Karpas-422 (cell line): ENCODE measurements at regions not wholly inside any gene's neighbourhood (a gene's known extent, or its start where the extent isn't known, plus 50 kb on each side); places are given as distances from the start of the nearest gene placed in this dataset.

Experiments
- DNase-seq: peaks from one replicate; pipeline ENCODE4 v3.0.0-alpha.2; 2015
- H2AFZ ChIP-seq: fragments of 200-600 bp; sonication (generic); 2 replicates; pipeline ENCODE4 v1.6.1; 2014; ENCODE audit warnings: antibody characterized with exemption, low read length, mixed read lengths
- H3K27ac ChIP-seq: fragments of 200-600 bp; sonication (generic); 2 replicates; pipeline ENCODE4 v1.5.1; 2014; ENCODE audit warnings: mild to moderate bottlenecking, low read length, moderate library complexity
- H3K27me3 ChIP-seq: fragments of 200-600 bp; sonication (generic); 2 replicates; pipeline ENCODE4 v1.6.1; 2014; ENCODE audit warnings: low read length, mixed read lengths
- H3K36me3 ChIP-seq: fragments of 200-600 bp; sonication (generic); 2 replicates; pipeline ENCODE4 v1.6.1; 2014; ENCODE audit warnings: low read length, mixed read lengths; ENCODE audit not compliant: insufficient read depth
- H3K4me1 ChIP-seq: fragments of 200-600 bp; sonication (generic); 2 replicates; pipeline ENCODE4 v1.6.1; 2014; ENCODE audit warnings: mild to moderate bottlenecking, low read length, mixed read lengths
- H3K4me2 ChIP-seq: fragments of 200-600 bp; sonication (generic); 2 replicates; pipeline ENCODE4 v1.6.1; 2014; ENCODE audit warnings: low read length, low read depth, mild to moderate bottlenecking; ENCODE audit not compliant: poor library complexity, severe bottlenecking
- H3K4me3 ChIP-seq: fragments of 200-600 bp; sonication (generic); 2 replicates; pipeline ENCODE4 v1.5.1; 2014; ENCODE audit warnings: mild to moderate bottlenecking, antibody characterized with exemption, low read length, mixed read lengths
- H3K79me2 ChIP-seq: fragments of 200-600 bp; sonication (generic); 2 replicates; pipeline ENCODE4 v1.6.1; 2014; ENCODE audit warnings: mild to moderate bottlenecking, low read length, mixed read lengths
- H3K9ac ChIP-seq: fragments of 200-600 bp; sonication (generic); 2 replicates; pipeline ENCODE4 v1.6.0; 2014; ENCODE audit warnings: low read length
- H3K9me2 ChIP-seq: fragments of 200-600 bp; sonication (generic), shearing (Covaris generic); replicated peaks from 2 replicates; pipeline ENCODE4 v1.6.0; 2014; ENCODE audit warnings: mild to moderate bottlenecking, low read length, moderate library complexity; ENCODE audit not compliant: insufficient read depth
- H3K9me3 ChIP-seq: fragments of 300-700, 200-600 bp; sonication (generic); 2 replicates; pipeline ENCODE4 v1.6.1; 2014; ENCODE audit warnings: low read length, mixed read lengths
- H4K20me1 ChIP-seq: fragments of 200-600 bp; sonication (generic); 2 replicates; pipeline ENCODE4 v1.6.1; 2014; ENCODE audit warnings: mild to moderate bottlenecking, antibody characterized with exemption, low read length, low read depth; ENCODE audit not compliant: insufficient read depth

- H3K4me3 ChIP-seq: no peak overlapping the region
- H3K36me3 ChIP-seq: no peaks in the 10 kb centered on the region
- DNase-seq: no peak
- no peaks in the 10 kb centered on the region for H3K9me2 ChIP-seq
- H3K27me3 ChIP-seq: no peaks in the 10 kb centered on the region
- H2AFZ ChIP-seq: no peak overlapping the region
- no peaks in the 10 kb centered on the region for H3K9me3 ChIP-seq
- no peak overlapping the region for H3K9ac ChIP-seq
- H3K27ac ChIP-seq: no peak overlapping the region
- no peaks in the 10 kb centered on the region for H4K20me1 ChIP-seq
- no peak overlapping the region for H3K4me2 ChIP-seq
- no peaks in the 10 kb centered on the region for H3K4me1 ChIP-seq
- H3K79me2 ChIP-seq: no peaks in the 10 kb centered on the region
Observed at GRCh38 chr9:108069991-108070390, 580.4 kb upstream of the KLF4 start.

DNA sequence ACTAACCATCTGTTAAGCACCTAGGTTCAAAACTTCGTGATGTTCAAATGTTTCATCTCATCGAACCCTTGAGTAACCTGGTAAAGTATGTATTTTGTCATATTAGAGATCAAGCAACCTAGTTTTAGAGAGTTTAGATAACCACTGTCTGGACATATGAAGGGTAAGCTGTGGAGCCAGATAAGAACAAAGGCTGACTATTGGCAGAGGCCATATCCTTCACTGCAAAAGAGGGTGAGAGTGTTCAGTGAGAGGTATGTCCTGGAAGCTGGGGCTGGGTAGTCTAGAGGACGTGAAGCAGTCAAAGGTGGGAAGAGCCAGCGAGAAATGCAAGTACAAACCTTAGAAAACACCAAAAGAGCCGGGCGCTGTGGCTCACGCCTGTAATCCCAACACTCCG lies 573.1 kb upstream of the KLF4 start:
- Histone ChIP-seq H3K4me3 (no peak overlapping the region), H3K9me3 (no peaks in the 10 kb centered on the region), H2AFZ (no peak overlapping the region), H3K4me2 (no peak overlapping the region), H3K79me2 (no peaks in the 10 kb centered on the region), H3K9me2 (no peaks in the 10 kb centered on the region), H3K36me3 (no peaks in the 10 kb centered on the region), H4K20me1 (no peaks in the 10 kb centered on the region), H3K27me3 (no peaks in the 10 kb centered on the region), H3K9ac (no peak overlapping the region), H3K4me1 (no peaks in the 10 kb centered on the region), H3K27ac (no peak overlapping the region)
- no peak for DNase-seq

DNA sequence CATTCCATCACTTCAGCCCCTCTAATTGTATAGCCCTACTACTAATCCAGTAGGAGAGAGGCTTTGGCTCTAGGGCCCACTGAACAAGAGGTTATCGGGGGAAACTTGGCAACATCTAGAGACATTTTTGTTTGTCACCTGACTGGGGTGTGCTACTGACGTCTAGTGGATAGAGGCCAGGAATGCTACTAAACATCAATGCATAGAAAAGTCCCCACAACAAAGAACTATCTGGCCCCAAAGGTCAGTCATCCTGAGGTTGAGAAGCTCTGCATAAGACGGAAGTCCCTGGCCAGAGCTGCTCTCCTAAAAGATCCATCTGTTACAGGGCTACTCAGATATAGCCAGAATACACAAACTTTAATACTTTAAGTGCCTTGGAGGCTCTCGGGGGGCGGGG lies 570.6 kb upstream of the KLF4 start:
- no peaks in the 10 kb centered on the region for H3K79me2 ChIP-seq
- no peak for DNase-seq
- no peak overlapping the region for H3K9ac ChIP-seq
- no peak overlapping the region for H3K27ac ChIP-seq
- H3K36me3 ChIP-seq: no peaks in the 10 kb centered on the region
- H3K9me2 ChIP-seq: no peaks in the 10 kb centered on the region
- no peaks in the 10 kb centered on the region for H4K20me1 ChIP-seq
- no peak overlapping the region for H2AFZ ChIP-seq
- no peaks in the 10 kb centered on the region for H3K4me1 ChIP-seq
- no peak overlapping the region for H3K4me3 ChIP-seq
- H3K9me3 ChIP-seq: no peaks in the 10 kb centered on the region
- H3K27me3 ChIP-seq: no peaks in the 10 kb centered on the region
- no peak overlapping the region for H3K4me2 ChIP-seq

DNA sequence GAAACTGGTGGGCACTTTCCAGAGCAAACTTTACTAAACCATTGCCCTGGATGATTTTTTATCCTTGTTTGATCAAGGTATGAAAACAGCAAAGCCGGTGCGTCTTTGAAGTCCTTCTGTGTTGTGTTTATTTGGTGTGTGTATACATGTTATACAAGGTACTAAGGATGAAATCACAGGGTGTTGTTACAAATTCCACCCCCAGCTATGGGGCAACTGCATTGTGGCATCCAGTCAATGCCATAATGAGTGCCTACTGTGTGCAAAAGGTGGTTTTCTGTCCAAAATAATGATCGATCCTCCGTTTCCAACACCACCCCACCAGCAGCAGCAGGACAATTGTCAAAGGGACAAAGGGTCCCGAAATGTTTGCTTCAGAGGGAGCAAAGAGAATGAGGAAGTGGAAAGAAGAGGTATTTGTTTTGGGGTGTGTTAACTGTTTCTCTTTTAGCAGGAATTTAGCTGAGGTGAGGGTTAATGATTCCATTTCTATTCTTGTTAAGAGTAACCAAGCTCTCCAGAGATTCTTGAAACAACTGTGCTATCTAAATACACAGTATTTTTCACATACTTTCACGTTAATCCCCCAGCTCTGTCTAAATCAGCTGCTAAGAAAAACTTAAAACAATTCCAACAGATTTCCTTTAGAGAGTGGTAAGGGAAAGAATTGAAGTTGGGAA lies 568.7 kb upstream of the KLF4 start:
- H3K4me1 ChIP-seq: no peaks in the 10 kb centered on the region
- no peaks in the 10 kb centered on the region for H3K36me3 ChIP-seq
- no peak overlapping the region for H3K4me3 ChIP-seq
- no peak for DNase-seq
- H3K9me2 ChIP-seq: no peaks in the 10 kb centered on the region
- H3K9ac ChIP-seq: no peak overlapping the region
- no peak overlapping the region for H3K4me2 ChIP-seq
- no peak overlapping the region for H3K27ac ChIP-seq
- no peaks in the 10 kb centered on the region for H3K27me3 ChIP-seq
- H2AFZ ChIP-seq: no peak overlapping the region
- no peaks in the 10 kb centered on the region for H3K79me2 ChIP-seq
- H4K20me1 ChIP-seq: no peaks in the 10 kb centered on the region
- no peaks in the 10 kb centered on the region for H3K9me3 ChIP-seq

DNA sequence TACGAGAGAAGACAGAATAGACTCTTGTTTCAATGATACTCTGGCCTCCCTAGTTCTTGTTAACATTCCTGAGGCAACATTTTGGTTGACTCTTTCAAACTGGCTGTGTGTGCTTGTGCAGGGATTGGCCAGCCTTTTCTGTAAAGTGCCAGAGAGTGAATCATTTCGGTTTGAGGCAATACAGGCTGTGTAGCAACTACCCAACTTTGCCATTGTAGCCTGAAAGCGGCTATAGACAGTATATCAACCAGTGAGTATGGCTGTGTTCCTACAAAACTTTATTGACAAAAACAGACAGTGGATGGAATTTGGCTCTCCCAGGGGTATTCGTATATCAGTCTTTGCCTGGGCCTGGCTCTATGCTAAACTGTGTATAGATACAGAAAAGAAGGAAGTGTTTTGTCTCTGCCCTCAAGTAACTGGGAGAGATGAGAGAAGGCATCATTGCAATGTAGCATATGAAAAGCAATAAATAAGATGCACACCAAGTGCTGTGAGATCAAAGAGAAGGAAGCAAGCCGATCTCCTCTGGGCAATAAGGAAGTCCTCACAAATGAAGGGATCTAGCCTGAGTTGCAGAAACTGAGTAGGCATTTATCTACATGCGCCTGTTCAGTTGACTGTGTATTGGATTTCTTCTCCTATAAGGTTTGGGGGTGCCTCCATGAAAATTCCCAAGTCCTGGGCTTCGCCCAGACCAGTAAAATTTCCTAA lies 568.0 kb upstream of the KLF4 start:
- no peak overlapping the region for H3K4me3 ChIP-seq
- no peak overlapping the region for H3K4me2 ChIP-seq
- no peaks in the 10 kb centered on the region for H3K9me3 ChIP-seq
- no peak overlapping the region for H3K27ac ChIP-seq
- H3K79me2 ChIP-seq: no peaks in the 10 kb centered on the region
- no peaks in the 10 kb centered on the region for H3K9me2 ChIP-seq
- no peak overlapping the region for H2AFZ ChIP-seq
- H3K27me3 ChIP-seq: no peaks in the 10 kb centered on the region
- no peaks in the 10 kb centered on the region for H3K36me3 ChIP-seq
- no peak for DNase-seq
- H4K20me1 ChIP-seq: no peaks in the 10 kb centered on the region
- no peaks in the 10 kb centered on the region for H3K4me1 ChIP-seq
- no peak overlapping the region for H3K9ac ChIP-seq

- H2AFZ ChIP-seq: no peak overlapping the region
- H3K4me3 ChIP-seq: no peak overlapping the region
- H3K9me3 ChIP-seq: no peaks in the 10 kb centered on the region
- no peaks in the 10 kb centered on the region for H3K79me2 ChIP-seq
- no peaks in the 10 kb centered on the region for H3K36me3 ChIP-seq
- no peak overlapping the region for H3K4me2 ChIP-seq
- no peaks in the 10 kb centered on the region for H3K9me2 ChIP-seq
- no peak overlapping the region for H3K27ac ChIP-seq
- no peaks in the 10 kb centered on the region for H4K20me1 ChIP-seq
- H3K27me3 ChIP-seq: no peaks in the 10 kb centered on the region
- no peak overlapping the region for H3K9ac ChIP-seq
- no peaks in the 10 kb centered on the region for H3K4me1 ChIP-seq
- no peak for DNase-seq
Observed at GRCh38 chr9:108056805-108057386, 567.3 kb upstream of the KLF4 start.

DNA sequence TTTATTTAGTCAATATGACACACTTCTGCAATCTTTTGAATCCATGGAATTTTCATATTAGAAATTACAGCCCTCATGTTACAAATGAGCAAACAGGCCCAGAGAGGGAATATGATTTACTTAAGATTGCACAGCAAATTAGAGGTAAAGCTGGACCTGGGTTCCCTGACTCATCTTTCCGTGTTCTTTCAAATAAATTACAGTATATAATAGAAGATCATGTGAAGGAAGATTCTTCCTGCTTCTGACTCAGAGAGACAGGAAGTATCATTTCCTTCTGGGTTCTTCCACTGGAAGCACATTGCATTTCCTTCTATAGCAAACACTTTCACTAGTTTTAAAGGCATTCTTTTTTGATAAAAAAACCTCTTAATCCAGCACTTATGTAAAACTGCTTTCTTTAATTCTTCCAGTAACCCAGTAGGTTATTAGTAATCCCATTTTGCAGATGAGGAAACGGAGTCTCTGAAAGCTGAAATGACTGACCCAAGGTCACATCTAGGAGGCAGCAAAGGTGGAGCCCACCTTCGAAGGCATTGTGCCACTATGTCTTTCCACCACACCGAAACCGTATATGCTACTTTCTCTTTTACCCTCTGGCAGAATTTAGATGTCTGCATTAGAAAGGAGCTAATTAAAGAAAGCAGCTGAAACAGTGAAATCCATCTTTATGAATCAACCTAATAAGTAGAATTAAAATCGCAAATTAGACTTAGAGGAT lies 566.7 kb upstream of the KLF4 start:
- no peaks in the 10 kb centered on the region for H3K79me2 ChIP-seq
- no peaks in the 10 kb centered on the region for H3K36me3 ChIP-seq
- no peaks in the 10 kb centered on the region for H3K4me1 ChIP-seq
- no peaks in the 10 kb centered on the region for H3K9me3 ChIP-seq
- DNase-seq: no peak
- H3K4me2 ChIP-seq: no peak overlapping the region
- H4K20me1 ChIP-seq: no peaks in the 10 kb centered on the region
- H3K9me2 ChIP-seq: no peaks in the 10 kb centered on the region
- no peak overlapping the region for H3K9ac ChIP-seq
- no peaks in the 10 kb centered on the region for H3K27me3 ChIP-seq
- no peak overlapping the region for H2AFZ ChIP-seq
- no peak overlapping the region for H3K27ac ChIP-seq
- H3K4me3 ChIP-seq: no peak overlapping the region

GRCh38 chr9:108054131-108054630 lies 564.6 kb upstream of the KLF4 start:
- Histone ChIP-seq H3K79me2 (no peaks in the 10 kb centered on the region), H3K9me3 (no peaks in the 10 kb centered on the region), H3K4me3 (no peak overlapping the region), H3K9me2 (no peaks in the 10 kb centered on the region), H3K9ac (no peak overlapping the region), H2AFZ (no peak overlapping the region), H3K36me3 (no peaks in the 10 kb centered on the region), H3K27me3 (no peaks in the 10 kb centered on the region), H4K20me1 (no peaks in the 10 kb centered on the region), H3K4me1 (no peaks in the 10 kb centered on the region), H3K27ac (no peak overlapping the region), H3K4me2 (no peak overlapping the region)
- DNase-seq: no peak
